Skeletal muscle satellite cell (primary cell): ENCODE measurements at regions not wholly inside any gene's neighbourhood (a gene's known extent, or its start where the extent isn't known, plus 50 kb on each side); places are given as distances from the start of the nearest gene placed in this dataset.

Source experiments
- H3K27me3 ChIP-seq: 2 replicates; pipeline ENCODE4 v1.7.0; 2013; ENCODE audit warnings: low read length; ENCODE audit not compliant: control insufficient read depth, insufficient read depth
- H3K36me3 ChIP-seq: 2 replicates; pipeline ENCODE4 v1.7.0; 2013; ENCODE audit warnings: mild to moderate bottlenecking, control low read depth, low read length; ENCODE audit not compliant: insufficient read depth
- H3K4me1 ChIP-seq: 2 replicates; pipeline ENCODE4 v1.7.0; 2013; ENCODE audit warnings: low read length; ENCODE audit not compliant: control insufficient read depth, insufficient read depth
- H3K4me2 ChIP-seq: 2 replicates; pipeline ENCODE4 v1.7.0; 2013; ENCODE audit warnings: mild to moderate bottlenecking, low read length
- H3K4me3 ChIP-seq: 2 replicates; pipeline ENCODE4 v1.7.0; 2013; ENCODE audit warnings: low read length
- H3K9ac ChIP-seq: 2 replicates; pipeline ENCODE4 v1.7.0; 2013; ENCODE audit warnings: mild to moderate bottlenecking, low read depth, low read length, moderate library complexity
- H3K9me3 ChIP-seq: replicated peaks from 2 replicates; pipeline ENCODE4 v1.7.0; 2013; ENCODE audit warnings: mild to moderate bottlenecking, control low read depth, low read length

DNA sequence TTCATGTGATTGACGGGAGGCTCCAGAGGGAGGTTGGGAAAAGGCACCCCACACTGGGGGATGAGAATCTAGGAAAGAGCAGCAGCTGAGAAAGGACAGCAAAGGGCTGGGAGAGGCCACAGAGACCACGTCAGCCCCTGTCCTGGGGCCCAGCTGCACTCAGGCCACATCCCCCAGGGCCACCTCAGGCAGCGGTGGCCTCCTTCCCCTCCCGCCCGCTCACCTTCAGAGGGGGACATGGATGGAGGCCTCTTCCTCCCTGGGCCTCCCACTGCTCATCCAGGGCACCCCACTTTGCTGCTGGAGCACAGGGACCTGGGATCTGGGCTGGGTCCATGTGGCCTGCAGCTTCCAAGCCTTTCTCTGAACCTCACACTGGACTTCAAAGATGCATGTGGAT is 199.8 kb upstream of the HDAC4 start:
- Histone ChIP-seq H3K4me3 (no peak overlapping the region), H3K4me1 (no peaks in the 10 kb centered on the region), H3K9me3 (peaks cover 19% of the 10 kb centered on the region), H3K27me3 (no peaks in the 10 kb centered on the region), H3K36me3 (no peaks in the 10 kb centered on the region), H3K9ac (no peak overlapping the region), H3K4me2 (no peak overlapping the region)

- Histone ChIP-seq H3K9ac (no peak overlapping the region), H3K36me3 (no peaks in the 10 kb centered on the region), H3K27me3 (no peaks in the 10 kb centered on the region), H3K9me3 (peaks cover 24% of the 10 kb centered on the region), H3K4me2 (no peak overlapping the region), H3K4me1 (no peaks in the 10 kb centered on the region), H3K4me3 (no peak overlapping the region)
Measured at GRCh38 chr2:239600001-239600593, 199.3 kb upstream of the HDAC4 start.

GRCh38 chr2:239599299-239599698 is 198.5 kb upstream of the HDAC4 start:
- Histone ChIP-seq H3K4me3 (no peak overlapping the region), H3K4me2 (no peak overlapping the region), H3K9ac (no peak overlapping the region), H3K4me1 (no peaks in the 10 kb centered on the region), H3K9me3 (peaks cover 24% of the 10 kb centered on the region), H3K27me3 (no peaks in the 10 kb centered on the region), H3K36me3 (no peaks in the 10 kb centered on the region)

GRCh38 chr2:239598732-239599090 is 197.9 kb upstream of the HDAC4 start:
- H3K9ac ChIP-seq: no peak overlapping the region
- H3K9me3 ChIP-seq: peaks cover 24% of the 10 kb centered on the region
- H3K4me2 ChIP-seq: no peak overlapping the region
- H3K27me3 ChIP-seq: no peaks in the 10 kb centered on the region
- no peaks in the 10 kb centered on the region for H3K36me3 ChIP-seq
- no peak overlapping the region for H3K4me3 ChIP-seq
- no peaks in the 10 kb centered on the region for H3K4me1 ChIP-seq

DNA sequence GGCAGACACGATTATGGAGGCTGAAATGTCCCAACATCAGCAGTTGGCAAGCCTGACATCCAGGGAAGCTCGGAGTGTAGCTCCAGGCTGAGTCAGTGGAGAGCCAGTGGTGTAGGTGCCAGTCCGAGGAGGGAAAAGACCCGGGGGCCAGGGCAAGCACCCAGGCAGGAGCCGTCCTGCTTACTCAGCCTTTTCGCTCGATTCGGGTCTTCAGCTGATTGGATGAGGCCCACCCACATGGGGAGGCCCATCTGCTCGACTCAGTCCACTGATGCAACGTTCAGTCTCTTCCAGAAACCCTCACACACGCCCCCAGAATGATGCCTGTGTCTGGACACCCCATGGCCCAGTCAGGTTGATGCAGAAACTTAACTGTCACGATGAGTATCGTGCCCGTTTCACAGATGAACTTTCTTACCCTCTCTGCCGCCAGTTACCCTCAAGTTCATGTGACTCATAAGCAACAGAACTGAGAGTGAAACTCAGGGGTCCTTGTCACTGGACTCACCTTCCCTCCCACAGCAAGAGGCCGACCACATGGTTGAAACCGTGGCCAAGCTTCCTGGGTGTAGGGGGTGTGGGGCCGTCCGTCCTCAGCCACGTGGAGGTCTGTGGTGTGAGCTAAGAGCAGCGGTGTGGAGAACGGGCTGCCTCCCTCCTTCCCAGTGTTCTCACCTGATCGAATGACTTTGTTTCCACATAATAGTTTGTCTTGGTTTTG is 197.4 kb upstream of the HDAC4 start:
- Histone ChIP-seq H3K27me3 (no peaks in the 10 kb centered on the region), H3K9me3 (peaks cover 20% of the 10 kb centered on the region), H3K36me3 (no peaks in the 10 kb centered on the region), H3K9ac (no peak overlapping the region), H3K4me3 (no peak overlapping the region), H3K4me1 (no peaks in the 10 kb centered on the region), H3K4me2 (no peak overlapping the region)

GRCh38 chr2:239597216-239597615 is 196.4 kb upstream of the HDAC4 start:
- no peaks in the 10 kb centered on the region for H3K4me1 ChIP-seq
- H3K9ac ChIP-seq: no peak overlapping the region
- H3K36me3 ChIP-seq: no peaks in the 10 kb centered on the region
- H3K9me3 ChIP-seq: peaks cover 25% of the 10 kb centered on the region
- H3K4me2 ChIP-seq: no peak overlapping the region
- H3K27me3 ChIP-seq: no peaks in the 10 kb centered on the region
- no peak overlapping the region for H3K4me3 ChIP-seq

DNA sequence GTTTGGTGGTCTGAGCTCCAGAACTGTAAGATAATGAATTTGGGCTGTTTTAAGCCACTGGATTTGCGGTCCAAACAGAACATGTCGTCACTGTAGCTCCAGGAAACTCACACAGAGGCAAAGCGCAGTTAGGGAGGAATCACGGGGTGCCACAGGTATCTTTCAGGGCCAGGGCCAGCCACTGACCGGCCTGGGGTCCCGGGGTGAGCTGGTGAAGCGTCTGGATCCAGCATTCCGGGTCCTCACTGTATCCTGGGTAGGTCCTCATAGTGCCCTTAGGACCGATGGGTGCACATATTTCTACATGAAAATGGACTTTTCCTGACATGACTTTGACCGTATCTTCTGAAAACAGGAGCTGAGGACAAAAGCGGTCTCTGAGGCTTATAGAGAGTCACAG is 196.0 kb upstream of the HDAC4 start:
- Histone ChIP-seq H3K4me2 (no peak overlapping the region), H3K4me3 (no peak overlapping the region), H3K36me3 (no peaks in the 10 kb centered on the region), H3K9me3 (peaks cover 23% of the 10 kb centered on the region), H3K27me3 (no peaks in the 10 kb centered on the region), H3K9ac (no peak overlapping the region), H3K4me1 (no peaks in the 10 kb centered on the region)

DNA sequence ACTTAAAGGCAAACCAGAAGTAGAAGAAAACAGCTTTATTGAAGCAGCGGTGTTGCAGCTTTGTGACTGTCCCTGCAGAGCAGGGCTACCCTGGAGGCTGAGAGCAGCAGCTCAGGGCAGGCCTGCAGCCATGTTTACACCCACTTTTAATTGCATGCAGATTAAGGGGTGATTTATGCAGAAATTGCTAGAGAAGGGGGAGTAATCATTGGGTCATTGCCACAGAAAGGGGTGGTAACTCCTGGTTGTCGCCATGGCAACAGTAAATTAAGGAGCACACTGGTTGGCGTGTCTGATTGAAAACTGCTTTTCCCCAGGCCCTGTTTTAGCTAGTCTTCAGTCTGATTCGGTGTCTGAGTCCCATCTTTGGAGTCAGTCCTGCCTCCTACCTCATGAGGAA is 195.4 kb upstream of the HDAC4 start:
- Histone ChIP-seq H3K4me1 (no peaks in the 10 kb centered on the region), H3K4me2 (no peak overlapping the region), H3K9ac (no peak overlapping the region), H3K27me3 (no peaks in the 10 kb centered on the region), H3K4me3 (no peak overlapping the region), H3K36me3 (no peaks in the 10 kb centered on the region), H3K9me3 (peaks cover 23% of the 10 kb centered on the region)

DNA sequence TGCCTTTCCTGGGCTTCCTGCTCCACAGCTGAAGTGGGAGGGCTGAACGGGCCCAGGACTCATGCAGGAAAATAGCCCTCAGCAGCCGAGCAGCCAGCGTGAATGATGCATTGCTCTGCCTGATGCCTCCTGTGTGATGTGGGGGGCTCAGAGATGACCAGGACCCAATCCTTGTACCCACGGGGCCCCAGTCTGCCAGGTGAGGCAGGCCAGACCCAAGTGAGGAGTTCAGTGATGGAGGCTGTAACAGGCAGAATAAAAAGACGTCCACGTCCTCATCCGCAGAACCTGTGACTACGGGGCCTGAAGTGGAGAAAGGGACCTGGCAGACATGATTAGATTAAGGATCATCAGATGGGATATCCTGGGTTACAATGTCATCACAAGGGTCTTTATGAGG is 194.9 kb upstream of the HDAC4 start:
- H3K4me2 ChIP-seq: no peak overlapping the region
- no peak overlapping the region for H3K9ac ChIP-seq
- H3K4me1 ChIP-seq: no peaks in the 10 kb centered on the region
- no peaks in the 10 kb centered on the region for H3K27me3 ChIP-seq
- peaks cover 26% of the 10 kb centered on the region for H3K9me3 ChIP-seq
- H3K4me3 ChIP-seq: no peak overlapping the region
- no peaks in the 10 kb centered on the region for H3K36me3 ChIP-seq

GRCh38 chr2:239594772-239595608 is 194.2 kb upstream of the HDAC4 start:
- H3K9me3 ChIP-seq: peaks cover 26% of the 10 kb centered on the region

DNA sequence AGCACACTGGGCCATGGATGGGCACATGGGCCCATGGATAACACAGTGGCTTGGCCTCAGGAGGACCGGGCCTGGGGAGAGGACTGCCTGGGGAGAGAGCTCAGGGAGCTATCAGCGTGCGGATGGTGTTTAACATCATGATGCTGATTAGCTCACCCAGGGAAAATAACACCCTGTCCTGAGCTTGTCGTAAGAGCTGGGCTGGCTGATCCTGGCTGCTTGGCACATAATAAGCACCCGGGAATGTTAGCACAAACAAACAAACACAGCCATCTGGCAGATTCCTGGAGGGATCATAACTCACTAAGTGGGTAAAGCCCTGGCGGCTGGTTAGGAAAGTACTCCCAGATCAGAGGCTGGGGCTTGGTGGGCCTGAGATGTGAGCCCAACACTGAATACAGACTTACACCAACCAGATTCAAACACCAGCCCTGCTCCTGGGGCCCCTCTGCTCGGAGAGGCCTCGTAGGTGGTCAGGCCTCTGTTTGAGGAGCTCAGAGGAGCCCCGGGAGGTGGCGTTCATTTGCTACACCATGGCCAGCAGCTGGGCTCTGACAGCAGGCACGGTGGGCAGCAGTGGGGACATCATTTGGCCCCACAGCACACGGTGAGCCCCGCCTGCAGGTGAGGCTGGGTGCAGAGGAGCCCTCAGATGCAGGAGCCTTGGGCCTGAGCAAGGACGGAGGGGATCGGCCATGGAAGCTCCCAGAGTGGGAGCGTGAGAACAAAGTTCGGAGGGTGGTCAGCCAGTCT is 193.4 kb upstream of the HDAC4 start:
- Histone ChIP-seq H3K9me3 (peaks cover 26% of the 10 kb centered on the region), H3K4me2 (no peak overlapping the region), H3K4me3 (no peak overlapping the region), H3K4me1 (no peaks in the 10 kb centered on the region), H3K36me3 (no peaks in the 10 kb centered on the region), H3K27me3 (no peaks in the 10 kb centered on the region), H3K9ac (no peak overlapping the region)

More at GRCh38 chr2:239594772-239595608, 194.2 kb upstream of the HDAC4 start:
- H3K4me2 ChIP-seq: no peak overlapping the region
- H3K36me3 ChIP-seq: no peaks in the 10 kb centered on the region
- no peaks in the 10 kb centered on the region for H3K27me3 ChIP-seq
- H3K4me3 ChIP-seq: no peak overlapping the region
- no peaks in the 10 kb centered on the region for H3K4me1 ChIP-seq
- no peak overlapping the region for H3K9ac ChIP-seq
